Gastrocnemius medialis (tissue), 4 donors: ENCODE measurements at regions not wholly inside any gene's neighbourhood (a gene's known extent, or its start where the extent isn't known, plus 50 kb on each side); places are given as distances from the start of the nearest gene placed in this dataset.

Experiments used
- ATAC-seq, 2 donors: fragments of 150-250 bp; one replicate each; pipeline ENCODE4 v1.9.1; 2016
- DNase-seq, 2 donors: peaks; one replicate each; pipeline ENCODE4 v3.0.0-alpha.2; 2019
- H3K27ac ChIP-seq, 4 donors: fragments of 200-600 bp; sonication (generic); 1 replicate in 1 of 4; 2 replicates in 3 of 4; pipeline ENCODE4 v1.5.1; 2016 to 2018; ENCODE audit warnings: mild to moderate bottlenecking in 2 of 4, moderate library complexity in 1 of 4
- H3K27me3 ChIP-seq, 3 donors: fragments of 200-600 bp; sonication (generic) in 2 of 3; 1 replicate in 1 of 3; 2 replicates in 2 of 3; pipeline versions ENCODE4 v1.5.1 to v1.6.0; 2016 to 2019; ENCODE audit warnings: mild to moderate bottlenecking in 1 of 3, moderate library complexity in 1 of 3
- H3K36me3 ChIP-seq, 2 donors: fragments of 200-600 bp; sonication (generic) in 1 of 2; one replicate each; pipeline ENCODE4 v1.5.1; 2017 to 2018
- H3K4me1 ChIP-seq, 2 donors: fragments of 200-600 bp; sonication (generic) in 1 of 2; one replicate each; pipeline ENCODE4 v1.5.1; 2016 to 2017; ENCODE audit warnings: mild to moderate bottlenecking in 2 of 2
- H3K4me3 ChIP-seq, 4 donors: fragments of 200-600 bp; sonication (generic) in 3 of 4; 1 replicate in 1 of 4; 2 replicates in 3 of 4; pipeline ENCODE4 v1.5.1; 2016 to 2019; ENCODE audit warnings: mild to moderate bottlenecking in 2 of 4
- H3K9me3 ChIP-seq, 3 donors: fragments of 200-600 bp; sonication (generic) in 2 of 3; 1 replicate in 1 of 3; 2 replicates in 2 of 3; pipeline ENCODE4 v1.5.1; 2016 to 2019
- POLR2A ChIP-seq, 2 donors: fragments of 450-650 bp; IDR thresholded peaks; one replicate each; pipeline ENCODE4 v1.6.1; 2017; ENCODE audit warnings: antibody characterized with exemption in 2 of 2, mild to moderate bottlenecking in 2 of 2, moderate library complexity in 2 of 2
- in situ Hi-C, 4 donors: fragments of 200-750 bp; cut with MboI; loops; one replicate each; pipeline versions ENCODE4 v1.15.0 to v1.8.0; 2017; ENCODE audit warnings: low sequenced_read_pairs in 4 of 4
- intact Hi-C: fragments of 100-400 bp; cut with DNase I; formaldehyde crosslinking; loops from one replicate; pipeline ENCODE4 v1.15.1; 2023; ENCODE audit warnings: low total_unique reads
- TF ChIP-seq, protein P1 (sequence below), 5 experiments: fragments of 450-650 bp in 3 of 5; fragments of 200-600 bp in 2 of 5; sonication (generic) in 2 of 5; IDR thresholded peaks in 4 of 5; conservative IDR thresholded peaks in 1 of 5; 1 replicate in 4 of 5; 2 replicates in 1 of 5; pipeline ENCODE4 v1.5.1; 2016 to 2019; ENCODE audit warnings: antibody characterized with exemption in 5 of 5, mild to moderate bottlenecking in 3 of 5, moderate library complexity in 3 of 5

DNA sequence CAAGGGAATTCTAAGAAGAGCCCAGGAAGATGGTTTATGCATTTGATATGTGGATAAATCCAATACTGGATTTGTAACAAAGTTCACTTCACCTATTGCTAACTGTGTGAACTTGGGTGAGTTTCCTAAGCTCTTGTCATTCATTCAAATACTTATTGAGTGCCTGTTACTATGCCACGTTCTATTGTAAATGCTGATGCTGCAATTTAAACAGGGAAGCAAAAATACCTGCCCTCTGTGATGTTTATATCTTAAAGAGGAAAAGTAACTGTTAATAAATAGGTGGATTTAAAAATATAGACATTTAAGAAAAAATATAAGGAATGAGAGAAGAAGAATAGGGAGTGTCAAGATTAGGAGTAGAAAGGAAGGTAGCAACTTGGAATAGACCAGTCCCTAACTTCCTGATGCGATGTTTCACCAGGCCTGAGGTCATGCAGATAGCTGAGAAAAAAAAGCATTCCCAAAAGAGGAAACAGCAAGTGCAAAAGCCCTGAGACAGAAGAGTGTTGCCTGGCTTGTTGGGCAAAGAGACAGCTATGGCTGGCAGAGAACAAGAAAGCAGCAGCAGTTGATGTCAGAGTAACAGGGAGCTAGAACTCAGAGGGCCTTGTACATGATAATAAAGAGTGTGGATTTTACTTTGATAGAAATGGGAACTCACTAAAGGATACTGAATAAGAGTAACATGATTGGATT, 54.3 kb upstream of the TCF21 start:
- no peak for TF ChIP-seq POLR2A (IDR thresholded peaks at IDR 0.05)
- TF ChIP-seq, protein P1, sequence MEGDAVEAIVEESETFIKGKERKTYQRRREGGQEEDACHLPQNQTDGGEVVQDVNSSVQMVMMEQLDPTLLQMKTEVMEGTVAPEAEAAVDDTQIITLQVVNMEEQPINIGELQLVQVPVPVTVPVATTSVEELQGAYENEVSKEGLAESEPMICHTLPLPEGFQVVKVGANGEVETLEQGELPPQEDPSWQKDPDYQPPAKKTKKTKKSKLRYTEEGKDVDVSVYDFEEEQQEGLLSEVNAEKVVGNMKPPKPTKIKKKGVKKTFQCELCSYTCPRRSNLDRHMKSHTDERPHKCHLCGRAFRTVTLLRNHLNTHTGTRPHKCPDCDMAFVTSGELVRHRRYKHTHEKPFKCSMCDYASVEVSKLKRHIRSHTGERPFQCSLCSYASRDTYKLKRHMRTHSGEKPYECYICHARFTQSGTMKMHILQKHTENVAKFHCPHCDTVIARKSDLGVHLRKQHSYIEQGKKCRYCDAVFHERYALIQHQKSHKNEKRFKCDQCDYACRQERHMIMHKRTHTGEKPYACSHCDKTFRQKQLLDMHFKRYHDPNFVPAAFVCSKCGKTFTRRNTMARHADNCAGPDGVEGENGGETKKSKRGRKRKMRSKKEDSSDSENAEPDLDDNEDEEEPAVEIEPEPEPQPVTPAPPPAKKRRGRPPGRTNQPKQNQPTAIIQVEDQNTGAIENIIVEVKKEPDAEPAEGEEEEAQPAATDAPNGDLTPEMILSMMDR (IDR thresholded peaks at IDR 0.05 in 4 of 5, conservative IDR thresholded peaks at IDR 0.05 in 1 of 5) = no peak
- no peak overlapping the region for H3K27ac ChIP-seq
- H3K4me3 ChIP-seq = no peak overlapping the region
- intact Hi-C loops = loop anchor here (5.0 kb wide), 1 partner anchor 83 kb away; no protein-coding TSS in a partner anchor
- H3K27me3 ChIP-seq = no peaks in the 10 kb centered on the region
- DNase-seq = no peak
- H3K4me1 ChIP-seq = no peaks in the 10 kb centered on the region
- ATAC-seq = no peak
- in situ Hi-C loops = no loop called here
- no peaks in the 10 kb centered on the region for H3K9me3 ChIP-seq
- H3K36me3 ChIP-seq = no peaks in the 10 kb centered on the region

DNA sequence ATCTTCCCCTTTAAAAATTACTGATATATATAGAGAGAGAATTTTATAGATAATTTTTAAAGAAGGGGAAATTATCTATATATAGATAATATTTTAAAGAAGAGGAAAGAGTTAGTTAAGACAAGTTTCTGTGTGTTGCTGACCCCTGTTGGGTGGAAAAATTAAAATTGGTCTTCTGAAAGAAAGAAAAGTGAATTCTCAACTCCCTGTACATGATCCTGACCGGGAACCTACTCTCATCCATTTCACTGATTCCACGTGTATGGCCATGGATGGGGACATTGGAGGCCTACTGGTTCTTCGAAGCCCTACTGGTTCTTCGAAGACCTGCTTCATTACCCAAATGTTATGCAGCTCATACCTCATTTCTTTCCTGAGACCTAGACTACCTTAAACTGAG, 53.0 kb upstream of the TCF21 start:
- Histone ChIP-seq H3K27ac (no peak overlapping the region), H3K4me1 (no peaks in the 10 kb centered on the region), H3K27me3 (no peaks in the 10 kb centered on the region), H3K4me3 (no peak overlapping the region), H3K9me3 (no peaks in the 10 kb centered on the region), H3K36me3 (no peaks in the 10 kb centered on the region)
- TF ChIP-seq, protein P1 (IDR thresholded peaks at IDR 0.05 in 4 of 5, conservative IDR thresholded peaks at IDR 0.05 in 1 of 5) = no peak
- no peak for TF ChIP-seq POLR2A (IDR thresholded peaks at IDR 0.05)
- DNase-seq = no peak
- intact Hi-C loops = loop anchor here (5.0 kb wide), 1 partner anchor 81 kb away; no protein-coding TSS in a partner anchor
- in situ Hi-C loops = no loop called here
- ATAC-seq = no peak

DNA sequence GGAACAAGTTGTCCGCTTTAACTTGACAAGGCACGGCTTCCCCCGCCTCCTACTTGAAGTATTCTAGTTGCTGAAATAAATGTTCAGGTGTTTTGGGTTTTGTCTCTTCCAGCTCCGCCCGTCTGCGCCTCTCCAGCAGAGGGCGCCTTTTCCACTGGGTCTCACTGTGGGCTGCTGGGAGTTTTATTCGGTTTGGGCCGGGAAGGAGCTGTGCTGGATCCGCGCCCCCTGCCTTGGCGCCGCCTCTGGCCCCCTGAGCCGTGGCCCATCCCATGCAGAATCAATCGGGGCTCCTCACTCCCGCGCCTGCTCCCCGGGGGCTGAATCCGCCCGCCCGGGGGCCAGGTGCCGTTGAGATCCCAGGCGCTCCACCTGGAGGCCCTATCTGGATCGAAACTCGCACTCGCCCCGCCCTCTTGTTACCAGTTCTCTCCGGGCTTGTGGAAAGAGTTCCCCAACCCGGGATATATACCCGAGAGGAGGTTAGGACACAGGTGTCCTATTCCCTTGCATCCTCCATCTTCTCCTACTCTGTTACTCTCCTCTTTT, 51.0 kb upstream of the TCF21 start:
- TF ChIP-seq, protein P1 (IDR thresholded peaks at IDR 0.05 in 4 of 5, conservative IDR thresholded peaks at IDR 0.05 in 1 of 5) = peak; percentile 21 to 62 (median 53)
- no peak for TF ChIP-seq POLR2A (IDR thresholded peaks at IDR 0.05)
- Histone ChIP-seq H3K36me3 (no peaks in the 10 kb centered on the region), H3K9me3 (no peaks in the 10 kb centered on the region), H3K4me3 (peak overlapping the region; percentile 45 to 64 (median 53)), H3K27me3 (no peaks in the 10 kb centered on the region), H3K27ac (no peak overlapping the region), H3K4me1 (no peaks in the 10 kb centered on the region)
- in situ Hi-C loops (no loop called here), intact Hi-C loops (loop anchor here (5.0 kb wide), 1 partner anchor 79 kb away; no protein-coding TSS in a partner anchor)
- DNase-seq (no peak), ATAC-seq (no peak)
